GM23338 (cell line): ENCODE measurements at regions not wholly inside any gene's neighbourhood (a gene's known extent, or its start where the extent isn't known, plus 50 kb on each side); places are given as distances from the start of the nearest gene placed in this dataset.

Source experiments
- CREB1 ChIP-seq: fragments of 250-450 bp; sonication (Bioruptor Pico); IDR thresholded peaks from 2 replicates; pipeline ENCODE4 v1.5.0; 2020; ENCODE audit warnings: low read depth, mild to moderate bottlenecking, moderate library complexity
- EZH2 ChIP-seq: fragments of 200-600 bp; sonication (generic); IDR thresholded peaks from one replicate; pipeline ENCODE4 v1.8.0; 2017; ENCODE audit warnings: antibody characterized with exemption, mild to moderate bottlenecking, low read depth; ENCODE audit not compliant: unreplicated experiment
- JUNB ChIP-seq: IDR thresholded peaks from one replicate; pipeline ENCODE4 v1.6.1; 2016; ENCODE audit warnings: antibody characterized with exemption; ENCODE audit not compliant: unreplicated experiment
- POLR2AphosphoS5 ChIP-seq: IDR thresholded peaks from 2 replicates; pipeline ENCODE4 v1.6.1; 2016; ENCODE audit warnings: antibody characterized with exemption, low read depth
- TF ChIP-seq, protein P1 (sequence below), 2 experiments: fragments of 200-600 bp in 1 of 2; sonication (generic) in 1 of 2; conservative IDR thresholded peaks; 2 replicates each; pipeline versions ENCODE4 v1.5.1 to v1.6.1; 2016 to 2017; ENCODE audit warnings: antibody characterized with exemption in 2 of 2, low read depth in 2 of 2, mild to moderate bottlenecking in 2 of 2, moderate library complexity in 1 of 2
- TF ChIP-seq, protein P2 (sequence below): IDR thresholded peaks from one replicate; pipeline ENCODE4 v1.6.1; 2018; ENCODE audit warnings: antibody characterized with exemption; ENCODE audit not compliant: unreplicated experiment

DNA sequence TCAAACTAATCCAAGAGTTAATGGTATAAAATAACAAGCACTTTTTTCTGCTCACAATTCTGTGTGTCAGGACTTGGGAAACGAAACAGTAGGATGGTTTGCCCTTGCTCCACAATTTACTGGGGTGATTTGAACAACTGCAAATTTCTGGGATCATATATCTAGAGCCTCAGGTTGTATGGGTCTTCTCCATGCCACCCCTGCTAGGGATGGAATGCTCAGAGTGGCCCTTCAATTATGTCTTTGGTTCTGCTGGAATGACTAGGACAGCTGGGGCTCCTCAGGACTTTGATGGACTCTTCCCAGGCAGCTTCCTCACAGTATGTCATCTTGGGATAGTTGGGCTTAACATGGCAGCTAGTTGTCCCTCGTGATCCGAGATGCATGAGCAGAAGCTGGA is 223.0 kb upstream of the ANO5 start:
- TF ChIP-seq, protein P1, sequence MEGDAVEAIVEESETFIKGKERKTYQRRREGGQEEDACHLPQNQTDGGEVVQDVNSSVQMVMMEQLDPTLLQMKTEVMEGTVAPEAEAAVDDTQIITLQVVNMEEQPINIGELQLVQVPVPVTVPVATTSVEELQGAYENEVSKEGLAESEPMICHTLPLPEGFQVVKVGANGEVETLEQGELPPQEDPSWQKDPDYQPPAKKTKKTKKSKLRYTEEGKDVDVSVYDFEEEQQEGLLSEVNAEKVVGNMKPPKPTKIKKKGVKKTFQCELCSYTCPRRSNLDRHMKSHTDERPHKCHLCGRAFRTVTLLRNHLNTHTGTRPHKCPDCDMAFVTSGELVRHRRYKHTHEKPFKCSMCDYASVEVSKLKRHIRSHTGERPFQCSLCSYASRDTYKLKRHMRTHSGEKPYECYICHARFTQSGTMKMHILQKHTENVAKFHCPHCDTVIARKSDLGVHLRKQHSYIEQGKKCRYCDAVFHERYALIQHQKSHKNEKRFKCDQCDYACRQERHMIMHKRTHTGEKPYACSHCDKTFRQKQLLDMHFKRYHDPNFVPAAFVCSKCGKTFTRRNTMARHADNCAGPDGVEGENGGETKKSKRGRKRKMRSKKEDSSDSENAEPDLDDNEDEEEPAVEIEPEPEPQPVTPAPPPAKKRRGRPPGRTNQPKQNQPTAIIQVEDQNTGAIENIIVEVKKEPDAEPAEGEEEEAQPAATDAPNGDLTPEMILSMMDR (conservative IDR thresholded peaks at IDR 0.05; ENCODE audit: low read depth in 2 of 2): no peak
- no peak for TF ChIP-seq EZH2
- TF ChIP-seq, protein P2, sequence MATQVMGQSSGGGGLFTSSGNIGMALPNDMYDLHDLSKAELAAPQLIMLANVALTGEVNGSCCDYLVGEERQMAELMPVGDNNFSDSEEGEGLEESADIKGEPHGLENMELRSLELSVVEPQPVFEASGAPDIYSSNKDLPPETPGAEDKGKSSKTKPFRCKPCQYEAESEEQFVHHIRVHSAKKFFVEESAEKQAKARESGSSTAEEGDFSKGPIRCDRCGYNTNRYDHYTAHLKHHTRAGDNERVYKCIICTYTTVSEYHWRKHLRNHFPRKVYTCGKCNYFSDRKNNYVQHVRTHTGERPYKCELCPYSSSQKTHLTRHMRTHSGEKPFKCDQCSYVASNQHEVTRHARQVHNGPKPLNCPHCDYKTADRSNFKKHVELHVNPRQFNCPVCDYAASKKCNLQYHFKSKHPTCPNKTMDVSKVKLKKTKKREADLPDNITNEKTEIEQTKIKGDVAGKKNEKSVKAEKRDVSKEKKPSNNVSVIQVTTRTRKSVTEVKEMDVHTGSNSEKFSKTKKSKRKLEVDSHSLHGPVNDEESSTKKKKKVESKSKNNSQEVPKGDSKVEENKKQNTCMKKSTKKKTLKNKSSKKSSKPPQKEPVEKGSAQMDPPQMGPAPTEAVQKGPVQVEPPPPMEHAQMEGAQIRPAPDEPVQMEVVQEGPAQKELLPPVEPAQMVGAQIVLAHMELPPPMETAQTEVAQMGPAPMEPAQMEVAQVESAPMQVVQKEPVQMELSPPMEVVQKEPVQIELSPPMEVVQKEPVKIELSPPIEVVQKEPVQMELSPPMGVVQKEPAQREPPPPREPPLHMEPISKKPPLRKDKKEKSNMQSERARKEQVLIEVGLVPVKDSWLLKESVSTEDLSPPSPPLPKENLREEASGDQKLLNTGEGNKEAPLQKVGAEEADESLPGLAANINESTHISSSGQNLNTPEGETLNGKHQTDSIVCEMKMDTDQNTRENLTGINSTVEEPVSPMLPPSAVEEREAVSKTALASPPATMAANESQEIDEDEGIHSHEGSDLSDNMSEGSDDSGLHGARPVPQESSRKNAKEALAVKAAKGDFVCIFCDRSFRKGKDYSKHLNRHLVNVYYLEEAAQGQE: no peak
- no peak for TF ChIP-seq CREB1 (CRISPR knock-in tag)
- no peak for TF ChIP-seq POLR2AphosphoS5
- TF ChIP-seq JUNB: no peak
